Hematopoietic multipotent progenitor cell treated with erythropoietin and hydrocortisone succinate and interleukin-3 and kit ligand, for 4 days (in vitro differentiated cells): ENCODE measurements at regions not wholly inside any gene's neighbourhood (a gene's known extent, or its start where the extent isn't known, plus 50 kb on each side); places are given as distances from the start of the nearest gene placed in this dataset.
"Not testable (repeated sequence)": the region's sequence is repeated elsewhere in the genome, so short reads cannot be mapped to it uniquely, and the experiment has no call there.

Experiments used
- DNase-seq: peaks from one replicate; pipeline ENCODE4 v3.0.0-alpha.2; 2015

- no peak for DNase-seq
Observed at GRCh38 chr9:78874061-78874460, 577.1 kb downstream of the PSAT1 start.

GRCh38 chr9:78879324-78880100, 582.6 kb downstream of the PSAT1 start:
- no peak for DNase-seq

GRCh38 chr9:78881295-78881694, 584.4 kb downstream of the PSAT1 start:
- no peak for DNase-seq

GRCh38 chr9:78882481-78882880, 585.6 kb downstream of the PSAT1 start:
- no peak for DNase-seq

- no peak for DNase-seq
Observed at GRCh38 chr9:78884611-78885150, 587.8 kb downstream of the PSAT1 start.

- no peak for DNase-seq
Observed at GRCh38 chr9:78892182-78892581, 595.3 kb downstream of the PSAT1 start.

GRCh38 chr9:78892769-78893168, 595.8 kb downstream of the PSAT1 start:
- no peak for DNase-seq

- no peak for DNase-seq
Observed at GRCh38 chr9:78893774-78894401, 597.0 kb downstream of the PSAT1 start.

- DNase-seq: no peak
Observed at GRCh38 chr9:78896479-78896878, 599.6 kb downstream of the PSAT1 start.

GRCh38 chr9:78898234-78898633, 601.3 kb downstream of the PSAT1 start:
- DNase-seq: no peak

GRCh38 chr9:78899006-78899405, 602.1 kb downstream of the PSAT1 start:
- DNase-seq: peak; percentile 10

- peak; percentile 1 for DNase-seq
Observed at GRCh38 chr9:78900500-78900899, 603.6 kb downstream of the PSAT1 start.

GRCh38 chr9:78902051-78902450, 605.1 kb downstream of the PSAT1 start:
- DNase-seq: no peak

GRCh38 chr9:78903581-78903980, 606.7 kb downstream of the PSAT1 start:
- DNase-seq: no peak

GRCh38 chr9:78904686-78905085, 607.8 kb downstream of the PSAT1 start:
- no peak for DNase-seq

GRCh38 chr9:78905387-78905786, 608.5 kb downstream of the PSAT1 start:
- DNase-seq: no peak

GRCh38 chr9:78905986-78906755, 609.2 kb downstream of the PSAT1 start:
- no peak for DNase-seq

- no peak for DNase-seq
Observed at GRCh38 chr9:78909566-78909965, 612.6 kb downstream of the PSAT1 start.

- not testable (repeated sequence) for DNase-seq
Observed at GRCh38 chr9:78916884-78917283, 620.0 kb downstream of the PSAT1 start.

- DNase-seq: peak; percentile 9
Observed at GRCh38 chr9:78918976-78919375, 622.1 kb downstream of the PSAT1 start.

- DNase-seq: no peak
Observed at GRCh38 chr9:78919701-78920100, 622.8 kb downstream of the PSAT1 start.

- no peak for DNase-seq
Observed at GRCh38 chr9:78921341-78921740, 624.4 kb downstream of the PSAT1 start.

GRCh38 chr9:78923966-78924659, 627.2 kb downstream of the PSAT1 start:
- DNase-seq: no peak
